OCI-LY3 (cell line): ENCODE measurements at regions not wholly inside any gene's neighbourhood (a gene's known extent, or its start where the extent isn't known, plus 50 kb on each side); places are given as distances from the start of the nearest gene placed in this dataset.

Experiments
- H2AFZ ChIP-seq: fragments of 200-600, 300-600 bp; shearing (Covaris generic); 2 replicates; pipeline ENCODE4 v1.6.0; 2014; ENCODE audit warnings: antibody characterized with exemption, low read depth, low read length
- H3K27ac ChIP-seq: fragments of 200-600, 300-600 bp; sonication (generic); 2 replicates; pipeline ENCODE4 v1.5.1; 2014; ENCODE audit warnings: mild to moderate bottlenecking, low read length, moderate library complexity, mixed read lengths
- H3K27me3 ChIP-seq: fragments of 200-600, 300-600 bp; sonication (generic); 2 replicates; pipeline ENCODE4 v1.6.1; 2014; ENCODE audit warnings: low read depth, low read length, mixed read lengths
- H3K36me3 ChIP-seq: fragments of 200-600, 300-600 bp; sonication (generic); replicated peaks from 2 replicates; pipeline ENCODE3; 2014; ENCODE audit warnings: low read depth, low read length, mixed read lengths
- H3K4me1 ChIP-seq: fragments of 300-600, 200-600 bp; sonication (generic); 2 replicates; pipeline ENCODE4 v1.6.1; 2014; ENCODE audit warnings: low read length, mixed read lengths
- H3K4me2 ChIP-seq: fragments of 200-600, 300-600 bp; sonication (generic); 2 replicates; pipeline ENCODE4 v1.6.1; 2014; ENCODE audit warnings: low read length, mixed read lengths
- H3K4me3 ChIP-seq: fragments of 300-600, 200-600 bp; sonication (generic); 2 replicates; pipeline ENCODE4 v1.5.1; 2014; ENCODE audit warnings: antibody characterized with exemption, mild to moderate bottlenecking, low read length, moderate library complexity
- H3K79me2 ChIP-seq: fragments of 300-600, 200-600 bp; shearing (Covaris generic); 2 replicates; pipeline ENCODE4 v1.6.1; 2014; ENCODE audit warnings: mild to moderate bottlenecking, low read length, mixed read lengths
- H3K9ac ChIP-seq: fragments of 300-600, 200-600 bp; shearing (Covaris generic); 2 replicates; pipeline ENCODE4 v1.6.0; 2014; ENCODE audit warnings: mild to moderate bottlenecking, low read length, moderate library complexity
- H3K9me3 ChIP-seq: fragments of 200-600, 300-600 bp; shearing (Covaris generic); 2 replicates; pipeline ENCODE4 v1.6.1; 2014; ENCODE audit warnings: low read length, mixed read lengths; ENCODE audit not compliant: insufficient read depth
- H4K20me1 ChIP-seq: fragments of 200-600, 300-600 bp; sonication (generic); 2 replicates; pipeline ENCODE4 v1.6.1; 2016; ENCODE audit warnings: low read length, mixed read lengths; ENCODE audit not compliant: insufficient read depth
- CTCF ChIP-seq: fragments of 200-600, 300-600 bp; sonication (generic); IDR thresholded peaks from 2 replicates; pipeline ENCODE4 v1.5.1; 2014; ENCODE audit warnings: antibody characterized with exemption, low read length, low read depth
- EZH2phosphoT487 ChIP-seq: fragments of 200-600 bp; shearing (Covaris generic); IDR thresholded peaks from 2 replicates; pipeline ENCODE4 v1.6.1; 2018; ENCODE audit warnings: antibody characterized with exemption, mixed run types, low read depth

GRCh38 chr13:27858046-27858445 is 61.8 kb upstream of the PDX1 start:
- H3K4me2 ChIP-seq = no peak overlapping the region
- H4K20me1 ChIP-seq = no peaks in the 10 kb centered on the region
- H2AFZ ChIP-seq = no peak overlapping the region
- H3K27ac ChIP-seq = no peak overlapping the region
- peaks cover 17% of the 10 kb centered on the region for H3K27me3 ChIP-seq
- no peak overlapping the region for H3K4me3 ChIP-seq
- no peak for TF ChIP-seq EZH2phosphoT487
- no peak for TF ChIP-seq CTCF
- H3K79me2 ChIP-seq = no peaks in the 10 kb centered on the region
- peaks cover 4% of the 10 kb centered on the region; the same call in 1 of the 2 replicates for H3K4me1 ChIP-seq
- H3K9me3 ChIP-seq = no peaks in the 10 kb centered on the region
- no peak overlapping the region for H3K9ac ChIP-seq
- no peaks in the 10 kb centered on the region for H3K36me3 ChIP-seq

GRCh38 chr13:27860743-27861142 is 59.1 kb upstream of the PDX1 start:
- H3K27ac ChIP-seq = no peak overlapping the region
- no peak overlapping the region for H3K4me2 ChIP-seq
- H3K27me3 ChIP-seq = peaks cover 19% of the 10 kb centered on the region
- H3K9ac ChIP-seq = no peak overlapping the region
- no peak overlapping the region for H2AFZ ChIP-seq
- no peak for TF ChIP-seq CTCF
- no peak for TF ChIP-seq EZH2phosphoT487
- no peaks in the 10 kb centered on the region for H4K20me1 ChIP-seq
- H3K36me3 ChIP-seq = no peaks in the 10 kb centered on the region
- no peaks in the 10 kb centered on the region for H3K79me2 ChIP-seq
- H3K4me3 ChIP-seq = no peak overlapping the region
- peaks cover 4% of the 10 kb centered on the region; the same call in 1 of the 2 replicates for H3K4me1 ChIP-seq
- no peaks in the 10 kb centered on the region for H3K9me3 ChIP-seq

GRCh38 chr13:27861165-27861564 is 58.6 kb upstream of the PDX1 start:
- H3K4me1 ChIP-seq = peaks cover 4% of the 10 kb centered on the region; the same call in 1 of the 2 replicates
- H3K36me3 ChIP-seq = no peaks in the 10 kb centered on the region
- no peaks in the 10 kb centered on the region for H3K9me3 ChIP-seq
- TF ChIP-seq EZH2phosphoT487 (no peak), CTCF (no peak)
- no peak overlapping the region for H3K27ac ChIP-seq
- H3K4me2 ChIP-seq = no peak overlapping the region
- no peak overlapping the region for H3K4me3 ChIP-seq
- no peak overlapping the region for H2AFZ ChIP-seq
- no peak overlapping the region for H3K9ac ChIP-seq
- H3K79me2 ChIP-seq = no peaks in the 10 kb centered on the region
- H4K20me1 ChIP-seq = no peaks in the 10 kb centered on the region
- peaks cover 19% of the 10 kb centered on the region for H3K27me3 ChIP-seq

GRCh38 chr13:27868641-27869435 is 51.0 kb upstream of the PDX1 start:
- Histone ChIP-seq H2AFZ (peak overlapping the region; percentile 96), H3K27ac (no peak overlapping the region), H3K9me3 (no peaks in the 10 kb centered on the region), H4K20me1 (no peaks in the 10 kb centered on the region), H3K27me3 (0 out of 2 replicates have a peak, but pooled peaks cover 6% of the 10 kb centered on the region), H3K4me3 (peak overlapping the region; percentile 69), H3K4me1 (peaks cover 10% of the 10 kb centered on the region; the same call in 1 of the 2 replicates), H3K36me3 (no peaks in the 10 kb centered on the region), H3K9ac (peak overlapping the region; percentile 39; the same call in 1 of the 2 replicates), H3K79me2 (no peaks in the 10 kb centered on the region), H3K4me2 (peak overlapping the region; percentile 77)
- TF ChIP-seq CTCF (peak; percentile 92), EZH2phosphoT487 (no peak)
